A549 (cell line): ENCODE measurements at regions not wholly inside any gene's neighbourhood (a gene's known extent, or its start where the extent isn't known, plus 50 kb on each side); places are given as distances from the start of the nearest gene placed in this dataset.

Experiments
- ATAC-seq, 2 experiments: fragments of 200-7000 bp in 1 of 2; fragments of >200 bp in 1 of 2; cut with Nextera tagmentation in 1 of 2; cut with Tn5 transposase in 1 of 2; 3 replicates each; pipeline versions ENCODE4 v1.8.0 to v1.9.1; 2018 to 2020; ENCODE audit warnings: mild to moderate bottlenecking in 1 of 2, moderate library complexity in 1 of 2
- CTCF ChIA-PET: fragments of 300-600 bp; sonication (Branson Sonifier 250); formaldehyde crosslinking; extraction: SDS; loops from one replicate; lab custom pipeline; 2021; ENCODE audit warnings: antibody characterized with exemption, inconsistent platforms; lab: Yijun Ruan, JAX
- POLR2A ChIA-PET: fragments of 350-600 bp; formaldehyde crosslinking; extraction: SDS; loops from one replicate; lab custom pipeline; 2021; ENCODE audit warnings: antibody characterized with exemption, inconsistent platforms; lab: Yijun Ruan, JAX
- DNase-seq, 2 experiments: peaks; one replicate each; pipeline versions ENCODE4 v3.0.0 to v3.0.0-alpha.2; 2011 to 2016; ENCODE audit warnings: low read depth in 1 of 2, low spot score in 1 of 2
- FAIRE-seq: peaks from 2 replicates; lab custom pipeline; 2011; peaks lifted over from hg19 to GRCh38; lab: Jason Lieb, UNC
- H3K27ac ChIP-seq, 2 experiments: fragments of >200 bp; sonication (Bioruptor Twin); formaldehyde crosslinking; 3 replicates each; pipeline ENCODE4 v1.5.1; 2016 to 2017
- H3K4me1 ChIP-seq: fragments of >200 bp; sonication (Bioruptor Twin); formaldehyde crosslinking; 3 replicates; pipeline ENCODE4 v1.6.1; 2016
- H3K4me2 ChIP-seq: fragments of >200 bp; sonication (Bioruptor Twin); formaldehyde crosslinking; 3 replicates; pipeline ENCODE4 v1.6.1; 2016
- H3K4me3 ChIP-seq: fragments of >200 bp; sonication (Bioruptor Twin); formaldehyde crosslinking; 3 replicates; pipeline ENCODE4 v1.5.1; 2016
- H3K9me3 ChIP-seq: fragments of >200 bp; sonication (Bioruptor Twin); formaldehyde crosslinking; 3 replicates; pipeline ENCODE4 v1.6.1; 2016
- BHLHE40 ChIP-seq: IDR thresholded peaks from 2 replicates; pipeline ENCODE4 v1.6.1; 2012; ENCODE audit warnings: low read depth, low read length, inconsistent platforms
- CTCF ChIP-seq: fragments of >200 bp; sonication (Bioruptor Twin); formaldehyde crosslinking; IDR thresholded peaks from 3 replicates; pipeline ENCODE4 v1.5.1; 2016
- FOSL2 ChIP-seq, 2 experiments: fragments of 450-650 bp in 1 of 2; fragments of >200 bp in 1 of 2; sonication (Bioruptor Twin) in 1 of 2; formaldehyde crosslinking; IDR thresholded peaks; 2 replicates each; pipeline versions ENCODE4 v1.5.0 to v1.6.1; 2016 to 2020; ENCODE audit warnings: mild to moderate bottlenecking in 1 of 2, moderate library complexity in 1 of 2
- GATA3 ChIP-seq: IDR thresholded peaks from 2 replicates; pipeline ENCODE4 v1.6.1; 2012; ENCODE audit warnings: borderline replicate concordance
- HES2 ChIP-seq: fragments of >200 bp; sonication (Bioruptor Twin); formaldehyde crosslinking; IDR thresholded peaks from 2 replicates; pipeline ENCODE4 v1.6.1; 2016
- JUN ChIP-seq, 2 experiments: fragments of >200 bp; sonication (Bioruptor Twin); formaldehyde crosslinking; IDR thresholded peaks; 2 replicates in 1 of 2; 3 replicates in 1 of 2; pipeline ENCODE4 v1.6.1; 2016 to 2017
- MAX ChIP-seq: IDR thresholded peaks from 2 replicates; pipeline ENCODE4 v1.6.1; 2012
- NR3C1 ChIP-seq: fragments of >200 bp; sonication (Bioruptor Twin); formaldehyde crosslinking; IDR thresholded peaks from 3 replicates; pipeline ENCODE4 v1.6.1; 2017
- POLR2A ChIP-seq: IDR thresholded peaks from 2 replicates; pipeline ENCODE4 v1.6.1; 2012; ENCODE audit warnings: mild to moderate bottlenecking, low read length
- POLR2AphosphoS2 ChIP-seq: conservative IDR thresholded peaks from 2 replicates; pipeline ENCODE4 v1.6.1; 2012; ENCODE audit warnings: low read length, improper control_type of control experiment, inconsistent platforms
- RCOR1 ChIP-seq: fragments of 150-350 bp; IDR thresholded peaks from 2 replicates; pipeline ENCODE4 v1.6.1; 2014; ENCODE audit warnings: antibody characterized with exemption, low read length, low read depth
- REST ChIP-seq: fragments of 200-600 bp; sonication (generic); IDR thresholded peaks from 2 replicates; pipeline ENCODE4 v1.6.1; 2016; ENCODE audit warnings: antibody characterized with exemption, mild to moderate bottlenecking, moderate library complexity
- RFX5 ChIP-seq: fragments of 450-650 bp; IDR thresholded peaks from 2 replicates; pipeline ENCODE4 v1.7.1; 2014; ENCODE audit warnings: antibody characterized with exemption, mild to moderate bottlenecking, moderate library complexity
- SREBF2 ChIP-seq: fragments of 450-650 bp; IDR thresholded peaks from 2 replicates; pipeline ENCODE4 v1.6.1; 2014; ENCODE audit warnings: mild to moderate bottlenecking, moderate library complexity
- TP53 ChIP-seq: fragments of 250-450 bp; sonication (Bioruptor Pico); IDR thresholded peaks from 2 replicates; pipeline ENCODE4 v1.5.0; 2021; ENCODE audit warnings: mild to moderate bottlenecking, moderate library complexity
- ZFP36 ChIP-seq: fragments of 450-650 bp; IDR thresholded peaks from 2 replicates; pipeline ENCODE4 v1.6.1; 2014; ENCODE audit warnings: borderline replicate concordance; ENCODE audit not compliant: partially characterized antibody
- WGBS: methylation state at CpG from one replicate; pipeline ENCODE4 v1.1.6; 2017; ENCODE audit errors: missing lambda C conversion rate; 5-methylcytosine and 5-hydroxymethylcytosine counted together
- TF ChIP-seq, protein P1 (sequence below): fragments of >200 bp; sonication (Bioruptor Twin); formaldehyde crosslinking; IDR thresholded peaks from 3 replicates; pipeline ENCODE4 v1.6.1; 2016

DNA sequence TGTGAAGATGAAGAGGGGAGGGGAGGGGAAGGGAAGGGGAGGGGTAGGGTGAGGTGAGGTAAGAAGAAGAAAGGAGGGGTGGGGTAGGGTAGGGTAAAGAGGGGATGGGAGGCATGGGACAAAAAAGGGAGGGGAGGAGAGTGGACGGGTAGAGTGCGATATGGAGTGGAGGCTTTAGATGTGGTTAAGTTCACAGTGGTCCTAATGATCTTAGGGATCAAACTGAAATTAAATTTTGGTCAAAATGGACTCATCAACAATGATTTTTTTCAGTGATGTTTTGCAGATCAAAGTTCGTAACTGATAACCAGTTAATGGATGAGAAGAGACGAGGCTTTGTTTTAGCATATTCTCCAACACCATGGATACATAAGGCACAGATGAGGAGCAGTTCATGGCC, 513.9 kb upstream of the ACVR2A start:
- 32% methylated on average over 4 of the region's 4 CpGs for WGBS
- ATAC-seq: no peak
- TF ChIP-seq TP53 (CRISPR knock-in tag) (no peak), ZFP36 (no peak), MAX (no peak), RFX5 (no peak)
- TF ChIP-seq, all 56 proteins: peak for 0
- no peak overlapping the region for H3K4me3 ChIP-seq
- H3K4me1 ChIP-seq: no peaks in the 10 kb centered on the region
- H3K4me2 ChIP-seq: no peak overlapping the region
- FAIRE-seq (no peak), DNase-seq (no peak)
- H3K9me3 ChIP-seq: no peaks in the 10 kb centered on the region
- POLR2A ChIA-PET: no interaction called here
- CTCF ChIA-PET: no interaction called here
- H3K27ac ChIP-seq: no peak overlapping the region

GRCh38 chr2:147327613-147328012, 517.2 kb upstream of the ACVR2A start:
- ChIA-PET POLR2A (no interaction called here), CTCF (no interaction called here)

GRCh38 chr2:147325990-147326389, 518.8 kb upstream of the ACVR2A start:
- WGBS: 0% methylated on average over 1 of the region's 1 CpG
- FAIRE-seq (no peak), ATAC-seq (no peak), DNase-seq (no peak)
- no peaks in the 10 kb centered on the region for H3K4me1 ChIP-seq
- POLR2A ChIA-PET: no interaction called here
- no peak overlapping the region for H3K4me2 ChIP-seq
- no peaks in the 10 kb centered on the region for H3K9me3 ChIP-seq
- H3K27ac ChIP-seq: no peak overlapping the region
- TF ChIP-seq GATA3 (no peak), SREBF2 (no peak), BHLHE40 (no peak), RCOR1 (no peak), POLR2AphosphoS2 (no peak), JUN (IDR thresholded peaks at IDR 0.05) (no peak), HES2 (no peak), FOSL2 (IDR thresholded peaks at IDR 0.05) (no peak), FOSL2 (CRISPR knock-in tag; IDR thresholded peaks at IDR 0.05) (no peak), CTCF (no peak)
- TF ChIP-seq, protein P1, sequence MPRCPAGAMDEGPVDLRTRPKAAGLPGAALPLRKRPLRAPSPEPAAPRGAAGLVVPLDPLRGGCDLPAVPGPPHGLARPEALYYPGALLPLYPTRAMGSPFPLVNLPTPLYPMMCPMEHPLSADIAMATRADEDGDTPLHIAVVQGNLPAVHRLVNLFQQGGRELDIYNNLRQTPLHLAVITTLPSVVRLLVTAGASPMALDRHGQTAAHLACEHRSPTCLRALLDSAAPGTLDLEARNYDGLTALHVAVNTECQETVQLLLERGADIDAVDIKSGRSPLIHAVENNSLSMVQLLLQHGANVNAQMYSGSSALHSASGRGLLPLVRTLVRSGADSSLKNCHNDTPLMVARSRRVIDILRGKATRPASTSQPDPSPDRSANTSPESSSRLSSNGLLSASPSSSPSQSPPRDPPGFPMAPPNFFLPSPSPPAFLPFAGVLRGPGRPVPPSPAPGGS: no peak
- CTCF ChIA-PET: no interaction called here
- no peak overlapping the region for H3K4me3 ChIP-seq

More at GRCh38 chr2:147327613-147328012, 517.2 kb upstream of the ACVR2A start:
- no peak for ATAC-seq
- no peak for TF ChIP-seq REST
- no peak for TF ChIP-seq POLR2A
- TF ChIP-seq NR3C1: no peak
- no peak for TF ChIP-seq RCOR1
- 10% methylated on average over 6 of the region's 6 CpGs for WGBS
- Histone ChIP-seq H3K9me3 (no peaks in the 10 kb centered on the region), H3K27ac (no peak overlapping the region), H3K4me1 (no peaks in the 10 kb centered on the region), H3K4me3 (no peak overlapping the region), H3K4me2 (no peak overlapping the region)
- no peak for DNase-seq
- no peak for FAIRE-seq
